ENCODE measurements at regions not wholly inside any gene's neighbourhood (a gene's known extent, or its start where the extent isn't known, plus 50 kb on each side); places are given as distances from the start of the nearest gene placed in this dataset.

DNA sequence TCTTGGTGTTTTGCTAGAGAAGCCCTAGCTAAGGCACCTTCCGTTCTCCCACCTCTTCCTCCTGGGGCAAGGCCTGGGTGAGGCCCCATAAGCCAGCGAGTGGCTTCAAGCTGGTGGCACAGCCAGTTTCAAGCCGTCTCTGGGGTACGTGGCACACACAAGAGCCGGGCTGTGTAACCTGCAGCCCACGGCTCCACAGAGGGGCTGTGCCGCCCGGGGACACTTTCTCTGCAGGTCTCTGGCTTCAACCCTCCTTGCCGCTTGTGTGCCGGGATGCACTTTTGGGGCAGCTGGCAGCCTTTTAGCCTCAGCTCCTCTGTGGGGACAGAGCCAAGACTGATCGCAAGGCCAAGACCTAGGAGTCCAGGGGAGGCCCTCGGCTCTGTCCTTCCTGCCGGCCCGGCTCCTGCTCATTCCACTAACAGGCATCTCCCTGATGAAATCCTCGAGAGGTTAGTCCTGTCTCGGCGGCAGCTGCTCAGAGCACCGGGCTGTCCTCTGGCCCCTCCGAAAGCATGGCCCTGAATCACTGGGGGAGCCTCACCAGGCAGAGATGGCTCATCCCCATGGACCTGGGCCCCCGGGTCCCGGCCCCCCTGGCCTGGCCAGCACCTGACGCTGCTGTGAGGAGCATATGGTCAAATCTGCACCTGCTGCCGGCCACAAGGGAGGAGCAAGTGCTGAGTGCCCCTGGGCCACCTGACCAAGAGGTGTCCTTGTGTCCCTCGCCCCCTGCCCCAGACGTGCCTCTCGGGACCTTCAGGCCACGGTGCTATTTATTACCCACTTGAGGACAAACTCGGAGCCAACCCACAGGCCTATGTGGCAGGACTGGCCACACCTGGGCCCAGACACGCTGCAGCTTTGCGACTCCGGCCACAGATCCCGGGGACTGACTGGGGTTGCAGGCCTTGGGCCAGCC lies 98.5 kb downstream of the METRNL start:
- DNase-seq (ENCODE audit: low spot score): peak; percentile 9

DNA sequence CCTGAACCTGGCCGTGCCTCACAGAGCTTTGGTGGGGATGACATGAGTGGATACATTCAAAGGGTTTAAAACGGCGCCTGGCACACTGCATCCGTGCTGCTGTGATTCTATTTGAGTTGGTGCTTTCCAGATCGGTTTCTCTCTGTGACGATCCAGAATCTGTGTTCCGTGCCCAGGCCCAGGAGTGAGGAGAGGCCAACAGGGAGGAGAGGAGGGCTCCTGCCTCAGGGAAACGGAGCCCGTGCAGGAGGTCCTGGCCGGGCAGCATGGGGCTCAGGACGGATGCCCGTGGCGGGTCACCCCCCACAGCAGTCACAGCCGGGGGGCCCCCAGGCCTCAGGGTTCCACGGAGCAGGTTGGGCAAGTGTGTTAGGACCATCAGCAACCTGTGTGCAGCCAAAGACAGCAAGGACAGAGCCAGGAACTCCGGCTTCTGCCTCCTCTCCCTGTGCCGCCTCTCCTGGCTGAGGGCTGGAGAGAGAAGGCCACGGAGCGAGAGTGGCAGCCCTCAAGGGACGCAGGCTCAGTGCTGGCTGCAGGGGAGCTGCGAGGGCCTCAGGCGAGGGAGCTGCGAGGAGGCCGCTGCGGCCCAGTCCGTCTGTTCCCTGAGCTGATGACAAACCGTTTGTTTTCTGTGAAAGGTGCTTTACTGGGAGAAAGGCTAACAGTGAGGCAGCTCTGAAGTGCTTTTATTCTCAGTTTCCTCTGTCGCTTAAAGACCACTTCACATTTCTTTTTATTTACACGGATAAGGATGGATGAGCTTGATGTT lies 99.3 kb downstream of the METRNL start:
- DNase-seq (ENCODE audit: low spot score): peak; percentile 8

DNA sequence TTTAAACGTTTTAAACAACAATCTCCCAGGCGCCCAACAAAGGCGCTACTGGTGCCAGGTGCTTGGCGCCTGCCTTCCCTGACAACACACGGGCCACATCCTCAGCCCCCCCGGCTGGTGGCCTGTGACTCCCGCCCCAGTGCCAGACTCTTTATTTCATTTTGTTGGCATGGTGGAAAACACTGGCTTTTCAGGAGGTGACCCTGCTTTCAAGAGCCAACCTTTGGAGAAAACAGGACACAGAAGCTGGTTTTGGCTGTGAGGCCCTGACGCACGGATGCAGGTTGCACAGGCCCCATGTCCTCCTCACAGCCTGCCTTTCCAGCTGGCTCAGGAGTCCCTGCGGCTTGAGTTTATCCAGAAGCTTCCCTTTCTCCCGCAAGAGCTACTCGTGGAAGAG lies 100.0 kb downstream of the METRNL start:
- DNase-seq (ENCODE audit: low spot score): peak; percentile 9

DNA sequence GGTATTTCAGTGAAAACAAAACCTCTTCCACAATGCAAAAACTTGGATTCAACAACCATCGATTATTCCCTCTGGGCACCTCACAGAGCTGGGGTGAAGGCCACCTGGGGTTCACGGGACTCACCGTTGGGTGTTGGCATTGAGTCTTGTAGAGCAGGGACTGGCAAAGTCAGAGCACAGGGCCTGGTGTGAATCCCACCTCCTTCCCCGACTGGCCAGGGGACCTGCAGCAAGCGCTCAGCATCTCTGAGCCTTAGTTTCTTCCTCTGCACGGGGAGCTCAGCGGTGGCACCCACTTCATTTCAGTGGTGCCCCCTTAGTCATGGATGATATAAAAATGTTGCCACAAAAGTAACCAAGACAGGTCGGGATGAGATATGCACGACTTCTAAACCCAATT lies 100.4 kb downstream of the METRNL start:
- no peak for DNase-seq (ENCODE audit: low spot score)

DNA sequence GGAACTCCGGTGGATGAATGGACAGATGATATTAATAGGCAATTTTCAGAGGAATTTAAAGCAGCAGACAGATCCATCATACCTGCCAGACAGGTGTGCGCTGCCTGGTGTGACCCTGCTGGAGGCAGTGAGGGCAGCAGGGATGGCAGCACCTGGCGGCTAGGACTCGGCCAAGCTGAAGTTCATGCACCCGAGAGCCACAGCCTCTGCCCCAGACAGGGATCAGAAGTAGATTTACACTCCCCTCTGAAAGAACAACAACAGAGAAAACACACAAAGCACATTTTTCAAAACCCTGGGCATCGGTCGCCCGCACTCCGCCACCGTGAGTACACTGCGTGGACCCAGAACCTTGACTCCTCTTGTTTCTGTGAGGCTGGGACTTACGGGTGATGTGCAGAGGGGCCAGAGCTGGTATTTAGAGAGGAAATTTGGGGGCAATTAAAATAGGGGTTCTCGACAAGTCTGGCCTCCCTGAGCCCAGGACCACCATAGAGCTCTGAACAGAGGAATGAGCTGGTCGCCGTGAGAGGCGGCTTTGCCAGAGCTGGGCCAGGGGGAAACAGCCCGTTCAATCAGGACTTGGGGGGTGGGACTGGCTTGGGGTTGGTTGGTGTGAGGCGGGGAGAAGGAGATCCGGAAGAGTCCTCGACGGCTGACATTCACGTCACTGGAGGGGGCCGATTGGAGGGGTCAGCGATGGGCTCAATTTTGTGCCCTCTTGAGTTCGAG lies 101.0 kb downstream of the METRNL start:
- no peak for DNase-seq (ENCODE audit: low spot score)

DNA sequence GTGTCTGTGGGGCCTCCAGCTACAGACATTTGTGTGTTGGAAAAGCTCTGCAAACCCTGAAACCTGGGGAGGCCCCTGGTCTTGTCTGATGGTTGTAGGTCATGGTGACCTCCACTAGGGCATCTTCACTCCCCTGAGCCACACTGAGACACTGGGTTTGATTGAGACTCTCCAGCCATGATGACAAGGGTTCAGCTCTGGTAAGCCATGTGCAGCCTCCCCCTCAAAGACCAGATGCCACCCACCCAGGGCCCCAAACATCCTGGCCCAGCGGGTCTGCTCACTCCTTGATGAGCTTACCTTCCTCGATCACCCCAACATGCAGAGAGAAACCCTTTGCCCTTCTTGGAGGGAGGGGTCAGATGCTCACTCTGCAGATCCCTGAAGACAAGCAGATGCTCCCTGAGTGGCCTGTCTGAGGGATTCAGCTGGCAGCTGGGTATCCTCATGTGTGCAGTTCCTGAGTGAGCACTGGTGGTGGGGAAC lies 101.6 kb downstream of the METRNL start:
- DNase-seq (ENCODE audit: low spot score): peak; percentile 8

DNA sequence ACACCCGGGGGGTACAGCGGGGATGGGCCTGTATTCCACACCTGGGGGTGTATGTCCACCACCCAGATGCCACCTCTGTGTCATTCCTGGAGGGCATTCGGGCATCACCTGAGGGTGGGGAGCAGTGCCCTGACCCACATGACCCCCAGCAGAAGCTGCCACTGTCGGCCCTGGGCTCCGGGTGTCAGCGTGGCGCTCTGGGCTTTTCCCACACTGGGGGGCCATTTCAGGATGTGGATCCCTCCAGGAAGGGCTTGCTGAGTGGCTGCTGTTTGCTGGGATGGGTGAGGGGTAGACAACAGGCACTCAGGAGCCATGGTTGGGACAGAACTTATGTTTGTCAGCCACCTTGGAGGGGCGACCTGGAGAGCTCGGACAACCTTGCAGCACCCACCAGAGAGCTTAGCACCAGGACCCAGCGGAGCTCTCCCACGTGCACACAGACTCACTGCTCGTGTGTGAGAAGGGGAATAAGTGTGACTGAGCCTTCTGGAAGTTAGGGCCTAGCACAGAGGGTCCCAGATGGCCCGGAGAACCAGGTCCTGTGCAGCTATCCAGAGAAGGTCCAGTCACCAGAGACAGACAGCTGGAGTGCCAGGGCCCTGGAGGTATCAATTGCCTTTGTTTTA lies 102.7 kb downstream of the METRNL start:
- DNase-seq (ENCODE audit: low spot score): peak; percentile 9

DNA sequence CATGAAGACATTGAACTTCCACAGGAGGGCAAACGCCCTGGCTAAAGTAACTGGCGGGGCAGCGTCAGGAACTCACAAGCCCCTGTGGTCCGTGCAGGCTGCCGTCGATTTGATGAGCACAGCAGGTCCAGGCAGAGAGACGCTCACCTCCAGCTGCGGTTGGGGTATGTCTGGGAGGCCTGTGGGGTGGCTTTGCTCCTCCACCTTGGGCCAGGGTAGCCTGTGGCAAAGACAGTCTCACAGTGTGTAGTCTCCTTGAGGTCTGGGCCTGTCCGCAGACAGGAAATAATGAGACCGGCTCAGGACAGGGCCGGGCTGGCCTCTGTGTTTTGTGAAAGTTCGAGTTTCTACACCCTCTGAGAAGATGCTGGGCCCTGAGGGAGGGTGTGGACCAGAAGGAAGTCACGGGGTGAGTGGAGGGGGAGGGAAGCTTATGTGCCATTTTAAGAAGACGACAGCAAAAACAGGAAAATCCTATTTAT lies 103.3 kb downstream of the METRNL start:
- peak; percentile 11 for DNase-seq (ENCODE audit: low spot score)

DNA sequence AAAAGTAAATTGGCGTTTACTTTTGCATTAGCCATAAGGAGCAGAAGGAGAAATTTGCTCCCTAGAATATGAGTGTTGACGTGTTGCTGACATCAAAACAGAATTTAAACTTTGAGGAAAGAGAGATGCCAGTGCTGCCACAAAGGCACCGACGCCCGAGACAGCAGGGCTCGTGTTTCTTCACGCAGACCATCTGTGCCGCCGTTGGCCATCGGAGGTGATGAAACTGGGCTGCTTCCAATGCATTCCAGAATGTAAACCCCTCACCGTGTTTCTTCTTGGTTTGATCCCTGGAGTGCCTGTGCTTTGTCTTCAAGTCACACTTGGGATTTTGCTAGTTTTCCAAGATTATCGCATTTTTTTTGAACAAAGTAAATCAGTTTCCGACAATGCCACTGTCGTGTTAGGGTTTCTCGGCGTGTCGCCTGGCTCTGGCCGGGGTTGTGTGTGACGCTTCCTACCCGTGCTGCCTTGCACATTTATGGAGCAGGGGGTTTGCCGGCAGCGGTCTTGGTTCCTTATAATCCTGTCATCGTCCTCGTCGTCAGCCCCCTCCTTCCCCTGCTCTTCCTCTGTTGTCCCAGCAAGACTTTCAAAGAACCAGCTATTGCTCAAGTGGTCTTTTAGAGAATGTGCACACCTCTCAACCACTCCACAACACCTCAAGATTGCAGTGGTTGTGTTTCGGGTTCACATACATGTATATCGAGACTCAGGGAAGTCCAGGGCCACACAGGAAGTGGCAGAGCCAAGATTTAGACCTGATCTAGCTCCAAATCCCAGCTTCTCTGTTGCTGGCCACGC lies 103.9 kb downstream of the METRNL start:
- DNase-seq (ENCODE audit: low spot score): peak; percentile 10

DNA sequence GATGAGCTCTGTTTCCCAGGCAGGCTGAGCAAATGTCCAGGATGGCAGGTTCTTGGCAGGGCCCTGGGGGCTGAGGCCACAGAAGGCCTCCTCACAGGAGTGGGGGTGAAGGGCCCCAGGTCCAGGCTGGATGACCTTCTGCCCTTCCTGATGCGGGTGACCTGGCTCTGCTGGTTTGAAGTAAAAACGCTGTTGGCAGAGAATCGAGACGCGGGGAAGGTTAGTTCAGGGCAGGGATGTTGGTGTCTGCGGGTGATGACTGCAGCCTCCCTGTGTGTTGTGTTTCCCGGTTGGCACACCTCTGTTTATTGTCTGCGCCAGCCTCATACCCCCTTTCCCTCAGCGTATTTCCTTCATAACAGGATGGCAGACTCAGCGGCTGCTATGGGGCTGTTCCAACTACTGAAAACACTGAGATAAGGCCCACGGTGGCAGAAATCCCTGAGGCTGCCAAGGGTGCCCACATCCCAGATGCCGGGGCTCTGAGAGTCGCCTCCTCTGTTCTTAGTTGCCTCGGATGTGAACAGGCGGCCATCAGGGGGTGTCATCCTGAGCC lies 104.6 kb downstream of the METRNL start:
- peak; percentile 10 for DNase-seq (ENCODE audit: low spot score)

DNA sequence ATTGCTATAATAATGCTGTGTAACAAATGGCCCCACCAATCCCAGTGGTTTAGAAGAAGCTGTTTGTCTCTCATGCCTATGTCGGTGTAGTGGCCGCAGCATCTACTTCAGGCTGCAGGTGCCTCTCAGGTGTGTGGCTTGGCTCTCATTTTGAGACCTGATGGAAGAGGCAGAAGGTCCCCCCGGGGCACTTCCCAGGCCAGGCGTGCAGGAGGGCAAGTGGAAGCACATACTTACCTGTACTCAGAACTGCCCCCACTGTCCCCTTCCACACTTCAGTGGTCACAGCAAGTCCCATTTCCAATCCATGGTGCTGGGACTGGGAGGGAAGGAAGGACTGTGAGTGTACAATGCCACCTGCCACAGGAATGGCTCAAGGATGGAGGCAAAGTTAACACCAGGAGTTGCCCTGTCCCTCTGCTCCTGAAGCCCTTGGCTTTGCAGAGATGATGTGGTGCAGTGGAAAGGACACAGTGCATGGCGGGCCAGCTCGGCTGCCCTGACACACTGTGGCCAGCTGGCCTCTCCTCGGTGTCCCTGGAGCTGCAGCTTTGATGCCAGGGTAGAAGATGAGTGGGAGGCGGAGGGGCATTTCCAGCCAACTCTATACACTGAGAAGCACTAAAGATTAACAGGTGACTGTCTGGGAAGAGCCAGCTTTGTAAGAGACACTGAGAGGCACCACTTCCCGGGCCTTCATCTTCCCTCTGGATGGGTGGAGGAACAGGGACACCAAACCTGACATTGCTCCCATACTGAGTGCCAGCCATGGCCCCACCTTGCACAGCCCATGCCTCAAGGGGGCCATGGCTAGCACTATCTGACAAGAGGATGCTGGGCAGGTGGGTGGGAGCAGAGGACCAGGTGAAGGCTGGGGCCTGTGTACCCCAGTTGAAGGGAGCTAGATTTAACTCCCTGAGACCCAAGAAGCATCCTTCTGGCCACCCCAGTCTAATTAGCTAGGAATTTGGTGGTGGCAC lies 105.9 kb downstream of the METRNL start:
- DNase-seq (ENCODE audit: low spot score): peak; percentile 8

DNA sequence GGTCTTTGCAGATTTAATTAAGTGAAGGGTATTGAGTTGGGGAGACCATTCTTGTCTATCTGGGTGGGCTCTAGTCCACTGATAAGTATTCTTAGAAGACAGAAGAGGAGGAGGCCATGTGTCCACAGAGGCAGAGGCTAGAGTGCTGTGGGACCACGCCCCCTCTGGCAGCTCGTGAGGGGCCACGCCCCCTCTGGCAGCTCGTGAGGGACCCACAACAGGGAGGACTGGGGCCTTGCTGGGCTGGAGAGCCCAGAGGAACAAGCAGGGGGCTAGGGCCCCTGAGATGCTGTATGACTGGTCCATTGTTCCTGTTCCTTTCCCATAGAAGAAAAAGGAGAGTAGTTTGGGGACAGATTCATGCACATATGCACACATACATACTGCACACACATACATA lies 106.8 kb downstream of the METRNL start:
- no peak for DNase-seq (ENCODE audit: low spot score)

DNA sequence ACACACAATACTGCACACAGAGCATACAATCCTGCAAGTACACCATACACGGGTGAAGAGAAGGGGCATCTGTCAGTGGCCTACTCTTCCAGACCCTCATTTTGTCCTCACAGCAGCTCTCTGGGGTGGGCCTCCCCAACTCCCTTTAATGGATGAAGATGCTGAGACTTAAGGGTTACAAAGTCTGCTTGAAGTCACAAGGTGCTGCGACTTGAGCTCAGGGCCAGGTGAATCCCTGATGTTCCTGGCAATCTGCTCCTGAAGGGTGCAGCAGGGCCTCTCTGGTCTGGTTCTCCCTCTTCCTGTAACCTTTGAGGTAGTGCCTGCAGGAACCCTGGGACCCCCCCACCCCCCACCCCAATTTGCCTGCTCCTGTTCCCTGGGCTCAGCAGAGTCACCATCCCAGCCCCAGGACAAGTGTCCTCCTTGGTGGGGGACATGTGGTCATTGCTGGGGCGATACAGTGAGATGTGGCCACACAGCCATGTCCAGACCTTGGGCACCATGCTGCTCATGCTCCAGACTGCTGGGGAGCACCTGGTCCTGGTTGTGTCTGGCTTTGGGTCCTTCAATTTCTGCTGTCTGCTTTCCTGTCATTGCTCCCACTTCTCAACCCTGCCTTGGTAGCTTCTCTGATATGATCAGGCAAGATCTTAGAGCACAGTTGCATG lies 107.5 kb downstream of the METRNL start:
- no peak for DNase-seq (ENCODE audit: low spot score)

DNA sequence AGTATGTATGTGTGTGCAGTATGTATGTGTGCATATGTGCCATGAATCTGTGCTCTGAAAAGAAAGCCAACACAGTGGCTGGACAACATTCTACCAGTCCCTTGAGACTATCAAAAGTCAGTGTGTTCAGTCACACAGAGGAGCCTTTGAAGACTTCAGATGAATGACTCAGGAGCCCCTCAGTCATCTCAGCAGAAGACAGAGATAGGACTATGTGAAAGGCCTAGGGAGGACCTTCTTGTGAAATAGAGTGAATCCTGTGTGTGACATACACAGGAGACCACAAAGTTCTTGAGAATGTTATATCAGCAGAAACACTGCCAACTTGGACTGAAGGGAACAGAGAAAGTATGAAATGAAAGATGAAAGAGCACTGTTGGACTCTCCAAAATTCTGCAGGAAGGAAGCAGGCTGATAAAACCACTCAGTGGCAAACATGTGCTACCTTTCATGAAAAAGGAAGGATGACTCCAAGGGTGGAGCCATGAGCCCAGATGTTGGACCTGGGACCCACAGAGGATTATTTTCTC lies 108.4 kb downstream of the METRNL start:
- no peak for DNase-seq (ENCODE audit: low spot score)

DNA sequence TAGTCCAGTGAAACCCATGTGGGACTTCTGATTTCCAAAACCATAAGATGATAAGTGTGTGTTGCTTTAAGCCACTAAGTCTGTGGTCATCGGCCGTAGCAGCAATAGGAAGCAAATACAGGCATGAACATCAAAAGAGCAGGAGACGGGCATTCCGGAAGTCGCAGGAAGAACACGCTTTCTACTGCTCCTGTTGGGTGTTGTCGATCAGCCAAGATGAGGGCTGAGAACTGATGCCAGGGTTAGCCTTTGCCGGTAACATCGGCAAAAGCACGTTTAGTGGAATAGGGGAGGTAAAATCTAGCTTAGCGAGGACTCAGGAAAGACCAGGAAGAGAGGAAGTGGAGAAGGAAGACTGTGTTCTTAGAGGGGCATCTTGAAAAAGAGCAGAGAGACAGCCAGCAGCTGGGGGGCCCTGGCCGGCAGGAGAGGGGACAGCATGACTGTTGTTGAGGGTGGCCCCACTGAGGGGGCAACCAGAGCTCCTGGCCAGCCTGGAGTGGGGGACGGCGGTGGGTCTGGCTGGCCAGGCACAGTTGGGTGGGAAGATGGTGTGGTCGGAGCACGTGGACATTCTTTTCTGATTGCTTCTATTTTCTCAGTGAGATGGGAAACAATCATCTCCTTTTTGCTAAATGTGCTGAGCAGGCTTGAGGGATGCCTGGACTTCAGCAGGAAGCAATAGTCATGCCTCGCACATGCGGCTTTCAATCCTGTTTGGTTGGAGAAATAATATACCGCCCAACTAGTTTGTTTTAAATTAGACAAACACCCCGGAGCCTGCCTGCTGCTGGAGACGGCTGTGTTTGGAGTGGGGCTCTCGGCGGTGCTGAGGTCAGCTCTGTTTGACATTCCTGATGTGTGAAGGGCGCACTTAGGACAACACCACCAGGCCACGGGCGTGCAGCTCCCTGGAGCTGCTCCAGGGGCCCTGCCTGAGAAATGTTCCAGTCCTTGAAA lies 109.9 kb downstream of the METRNL start:
- peak; percentile 47 for DNase-seq (ENCODE audit: low spot score)

DNA sequence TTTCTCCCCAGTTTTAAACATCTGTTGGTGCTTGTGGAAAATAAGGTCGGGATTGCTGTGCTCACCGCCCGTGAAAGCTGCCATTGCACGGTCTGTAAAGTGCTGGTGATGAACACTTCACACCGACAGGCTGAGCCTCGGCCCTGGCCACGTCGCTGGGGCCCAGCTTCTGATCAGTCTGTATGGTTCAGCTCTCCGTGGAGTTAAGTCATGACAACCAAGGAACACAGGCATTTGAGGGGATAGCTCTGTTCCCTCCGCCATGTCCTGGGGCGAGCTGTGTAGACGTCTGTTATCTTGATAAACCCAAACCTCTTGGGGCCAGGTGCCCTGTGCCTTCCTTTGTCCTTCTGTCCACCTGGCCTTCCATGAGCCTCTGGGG lies 110.6 kb downstream of the METRNL start:
- no peak for DNase-seq (ENCODE audit: low spot score)

All from mucosa of gallbladder (tissue), 1 donor.